HCT116 (cell line): ENCODE measurements at regions not wholly inside any gene's neighbourhood (a gene's known extent, or its start where the extent isn't known, plus 50 kb on each side); places are given as distances from the start of the nearest gene placed in this dataset.

ENCODE experiments used
- ATAC-seq: fragments of 200-7000 bp; cut with Tn5 transposase; 2 replicates; pipeline ENCODE4 v1.9.1; 2020; ENCODE audit warnings: mild to moderate bottlenecking, moderate library complexity
- BruUV-seq: library from RNA; stranded (reverse); fragments of 400-500 nt; replicated peaks from 2 replicates; lab custom pipeline; 2021; lab: Mats Ljungman, UMichigan
- CTCF ChIA-PET: fragments of 300-600 bp; sonication (Branson Sonifier 250); formaldehyde crosslinking; loops from one replicate; lab custom pipeline; 2021; ENCODE audit warnings: antibody characterized with exemption; lab: Charles Lee
- POLR2A ChIA-PET: fragments of 300-600, 350-600 bp; sonication (Branson Sonifier 250); formaldehyde crosslinking; loops from one replicate; lab custom pipeline; 2021; ENCODE audit warnings: antibody characterized with exemption; lab: Charles Lee
- RAD21 ChIA-PET, 2 experiments: fragments of 300-600 bp; sonication (Branson Sonifier 250); formaldehyde crosslinking; loops; one replicate each; lab custom pipeline; 2023; ENCODE audit warnings: low total read pairs in 2 of 2; ENCODE audit not compliant: uncharacterized antibody in 2 of 2, unreplicated experiment in 2 of 2, low non-redundant PET in 1 of 2; lab: Charles Lee
- DNase-seq: peaks from one replicate; pipeline ENCODE4 v3.0.0-alpha.2; 2010; ENCODE audit warnings: low read depth, low spot score
- H2AFZ ChIP-seq: fragments of 200-600 bp; shearing (Covaris generic), sonication (generic); 2 replicates; pipeline ENCODE4 v1.6.1; 2017; ENCODE audit warnings: low read depth, mixed run types, mixed read lengths, antibody characterized with exemption, low read length; ENCODE audit not compliant: poor library complexity, severe bottlenecking
- H3K27ac ChIP-seq: 2 replicates; pipeline ENCODE4 v1.5.1; 2012; ENCODE audit warnings: low read depth, low read length
- H3K27me3 ChIP-seq: fragments of 200-600 bp; sonication (generic); 2 replicates; pipeline ENCODE4 v1.6.1; 2016; ENCODE audit warnings: mixed run types, low read length, mixed read lengths; ENCODE audit not compliant: insufficient read depth
- H3K36me3 ChIP-seq, 2 experiments: fragments of 200-500 bp in 1 of 2; fragments of 200-600 bp in 1 of 2; sonication (Bioruptor generic) in 1 of 2; sonication (generic) in 1 of 2; 2 replicates each; pipeline versions ENCODE4 v1.5.1 to v1.6.1; 2014 to 2016; ENCODE audit warnings: low read length in 2 of 2, inconsistent platforms in 1 of 2, mixed read lengths in 1 of 2, mixed run types in 1 of 2; ENCODE audit not compliant: insufficient read depth in 2 of 2, control insufficient read depth in 1 of 2
- H3K4me1 ChIP-seq, 2 experiments: fragments of 200-600 bp in 1 of 2; sonication (generic) in 1 of 2; 2 replicates each; pipeline versions ENCODE4 v1.5.1 to v1.6.1; 2012 to 2017; ENCODE audit warnings: low read length in 2 of 2, inconsistent platforms in 1 of 2, mild to moderate bottlenecking in 1 of 2, mixed read lengths in 1 of 2, mixed run types in 1 of 2, moderate library complexity in 1 of 2; ENCODE audit not compliant: insufficient read depth in 2 of 2, control insufficient read depth in 1 of 2
- H3K4me2 ChIP-seq: fragments of 200-600 bp; sonication (generic); 2 replicates; pipeline ENCODE4 v1.6.1; 2017; ENCODE audit warnings: mixed run types, low read length, mixed read lengths
- H3K4me3 ChIP-seq, 2 experiments: fragments of 200-600 bp in 1 of 2; sonication (generic) in 1 of 2; replicated peaks in 1 of 2; 2 replicates each; pipeline ENCODE4 v1.5.1; 2011 to 2016; ENCODE audit warnings: low read length in 2 of 2, control low read depth in 1 of 2, low read depth in 1 of 2, mild to moderate bottlenecking in 1 of 2, mixed read lengths in 1 of 2, mixed run types in 1 of 2
- H3K79me2 ChIP-seq: fragments of 200-600 bp; sonication (generic); 2 replicates; pipeline ENCODE4 v1.6.1; 2017; ENCODE audit warnings: mild to moderate bottlenecking, mixed run types, low read length, moderate library complexity, mixed read lengths; ENCODE audit not compliant: insufficient read depth
- H3K9ac ChIP-seq: fragments of 200-600 bp; sonication (generic); 2 replicates; pipeline ENCODE4 v1.6.1; 2016; ENCODE audit warnings: low read length, mixed read lengths
- H3K9me2 ChIP-seq: fragments of 200-600 bp; sonication (generic), shearing (Covaris generic); 2 replicates; pipeline ENCODE4 v1.6.1; 2017; ENCODE audit warnings: mixed run types, mild to moderate bottlenecking, moderate library complexity; ENCODE audit not compliant: insufficient read depth
- H3K9me3 ChIP-seq, 2 experiments: fragments of 200-500 bp in 1 of 2; fragments of 200-600 bp in 1 of 2; sonication (Bioruptor generic) in 1 of 2; sonication (generic) in 1 of 2; 2 replicates each; pipeline ENCODE4 v1.6.1; 2014 to 2017; ENCODE audit warnings: low read length in 2 of 2, mixed read lengths in 2 of 2, inconsistent platforms in 1 of 2, low read depth in 1 of 2, mild to moderate bottlenecking in 1 of 2, mixed run types in 1 of 2, moderate library complexity in 1 of 2; ENCODE audit not compliant: control insufficient read depth in 1 of 2, insufficient read depth in 1 of 2
- H4K20me1 ChIP-seq: fragments of 200-600 bp; sonication (generic), shearing (Covaris generic); 2 replicates; pipeline ENCODE4 v1.6.1; 2017; ENCODE audit warnings: mixed run types, mild to moderate bottlenecking, moderate library complexity; ENCODE audit not compliant: insufficient read depth
- CEBPB ChIP-seq: IDR thresholded peaks from 2 replicates; pipeline ENCODE4 v1.6.1; 2012; ENCODE audit warnings: low read depth
- CTCF ChIP-seq, 3 experiments: fragments of 200-600 bp in 1 of 3; sonication (generic) in 1 of 3; IDR thresholded peaks in 2 of 3; conservative IDR thresholded peaks in 1 of 3; 2 replicates each; pipeline ENCODE4 v1.5.1; 2012 to 2017; ENCODE audit warnings: low read depth in 2 of 3, low read length in 2 of 3, antibody characterized with exemption in 1 of 3, borderline replicate concordance in 1 of 3, control low read depth in 1 of 3, mild to moderate bottlenecking in 1 of 3, mixed read lengths in 1 of 3, mixed run types in 1 of 3, moderate library complexity in 1 of 3; ENCODE audit not compliant: insufficient read depth in 1 of 3
- EZH2phosphoT487 ChIP-seq: fragments of 200-600 bp; IDR thresholded peaks from 2 replicates; pipeline ENCODE4 v1.6.1; 2018; ENCODE audit warnings: antibody characterized with exemption, borderline replicate concordance
- REST ChIP-seq: IDR thresholded peaks from 2 replicates; pipeline ENCODE4 v1.6.1; 2012; ENCODE audit warnings: low read depth
- SP1 ChIP-seq: IDR thresholded peaks from 2 replicates; pipeline ENCODE4 v1.6.1; 2012; ENCODE audit warnings: low read depth
- ZBTB33 ChIP-seq: IDR thresholded peaks from 2 replicates; pipeline ENCODE4 v1.6.1; 2011; ENCODE audit warnings: mild to moderate bottlenecking, low read length, moderate library complexity; ENCODE audit not compliant: insufficient replicate concordance; ENCODE audit errors: extremely low read depth
- ZNF274 ChIP-seq: fragments of 200-500 bp; sonication (Bioruptor generic); IDR thresholded peaks from 2 replicates; pipeline ENCODE4 v1.6.1; 2014; ENCODE audit warnings: mild to moderate bottlenecking, low read depth, low read length, inconsistent platforms
- intact Hi-C: fragments of 100-400 bp; cut with micrococcal nuclease; formaldehyde crosslinking; loops from 2 replicates; pipeline ENCODE4 v1.10.0; 2022

DNA sequence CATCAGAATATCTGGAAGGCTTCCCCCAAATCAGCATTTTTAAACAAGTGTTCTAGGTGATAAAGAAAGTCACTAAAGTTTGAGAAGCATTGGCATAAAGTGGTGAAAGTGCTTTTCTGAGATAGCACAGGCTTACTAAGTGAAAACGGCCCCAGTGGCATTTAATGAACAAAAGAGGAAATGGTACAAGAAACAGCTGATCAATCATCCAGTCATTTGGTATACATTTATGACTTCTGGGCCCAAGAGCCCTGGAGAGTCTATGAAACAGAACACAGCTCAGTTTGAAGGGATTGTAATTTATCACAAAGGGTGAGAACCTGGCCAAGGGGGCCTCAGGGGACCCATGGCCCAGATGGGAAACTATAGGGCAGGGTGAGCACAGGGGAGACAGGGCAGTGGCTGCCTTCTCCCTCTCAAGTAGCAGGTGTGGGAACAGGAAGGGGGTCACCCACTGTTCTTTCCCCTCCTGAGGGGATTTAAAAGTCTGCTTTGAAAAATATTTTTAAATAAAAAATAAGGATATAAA, 265.5 kb upstream of the ROPN1 start:
- H4K20me1 ChIP-seq = no peaks in the 10 kb centered on the region
- H3K9me3 ChIP-seq = no peaks in the 10 kb centered on the region
- no peak for DNase-seq
- no peak overlapping the region for H3K9ac ChIP-seq
- H3K79me2 ChIP-seq = no peaks in the 10 kb centered on the region
- POLR2A ChIA-PET = no interaction called here
- H3K4me2 ChIP-seq = no peak overlapping the region
- intact Hi-C loops = no loop called here
- H3K27ac ChIP-seq = no peak overlapping the region
- no peaks in the 10 kb centered on the region for H3K9me2 ChIP-seq
- no peak overlapping the region for H2AFZ ChIP-seq
- RAD21 ChIA-PET = no interaction called here
- CTCF ChIA-PET = no interaction called here
- H3K4me3 ChIP-seq = no peak overlapping the region
- H3K4me1 ChIP-seq = peaks cover 0 to 5% of the 10 kb centered on the region in 2 experiments; a peak in 1 of 4 replicates
- ATAC-seq = no peak
- no peaks in the 10 kb centered on the region for H3K36me3 ChIP-seq
- peaks cover 22% of the 10 kb centered on the region for H3K27me3 ChIP-seq
- no TSS peak for BruUV-seq
- TF ChIP-seq SP1 (no peak), CTCF (IDR thresholded peaks at IDR 0.05 in 2 of 3, conservative IDR thresholded peaks at IDR 0.05 in 1 of 3; ENCODE audit: borderline replicate concordance in 1 of 3, insufficient read depth in 1 of 3, low read depth in 2 of 3, low read length in 2 of 3) (no peak), CEBPB (no peak), ZBTB33 (no peak), REST (no peak), ZNF274 (no peak), EZH2phosphoT487 (no peak)
